PFSK-1 (cell line): ENCODE measurements at regions not wholly inside any gene's neighbourhood (a gene's known extent, or its start where the extent isn't known, plus 50 kb on each side); places are given as distances from the start of the nearest gene placed in this dataset.

Experiments
- FOXP2 ChIP-seq: optimal IDR thresholded peaks from 2 replicates; pipeline ENCODE3; 2011; ENCODE audit warnings: borderline replicate concordance, control low read depth, inconsistent platforms; ENCODE audit not compliant: insufficient read depth; ENCODE audit errors: extremely low read length, extremely low read depth
- POLR2AphosphoS5 ChIP-seq: IDR thresholded peaks from 2 replicates; pipeline ENCODE4 v1.6.1; 2012; ENCODE audit warnings: low read depth, mild to moderate bottlenecking, control low read depth, low read length, moderate library complexity
- REST ChIP-seq, 2 experiments: IDR thresholded peaks; 2 replicates each; pipeline versions ENCODE4 v1.6.1 to v1.8.0; 2011 to 2012; ENCODE audit warnings: low read depth in 2 of 2, low read length in 2 of 2, control low read depth in 1 of 2, inconsistent platforms in 1 of 2, mild to moderate bottlenecking in 1 of 2, moderate library complexity in 1 of 2; ENCODE audit not compliant: insufficient read depth in 1 of 2
- SIN3A ChIP-seq: IDR thresholded peaks from 2 replicates; pipeline ENCODE4 v1.6.1; 2012; ENCODE audit warnings: mild to moderate bottlenecking, low read length, moderate library complexity, borderline replicate concordance; ENCODE audit not compliant: insufficient read depth
- TAF1 ChIP-seq: IDR thresholded peaks from 2 replicates; pipeline ENCODE4 v1.6.1; 2012; ENCODE audit warnings: low read length, control low read depth, borderline replicate concordance; ENCODE audit not compliant: insufficient read depth

GRCh38 chr14:49478784-49479183 is 107.4 kb downstream of the RPS29 start:
- no peak for TF ChIP-seq SIN3A
- TF ChIP-seq FOXP2, result no peak
- no peak for TF ChIP-seq TAF1
- no peak for TF ChIP-seq REST (IDR thresholded peaks at IDR 0.05; ENCODE audit: insufficient read depth in 1 of 2, low read depth in 2 of 2, low read length in 2 of 2)
- TF ChIP-seq POLR2AphosphoS5, result no peak

DNA sequence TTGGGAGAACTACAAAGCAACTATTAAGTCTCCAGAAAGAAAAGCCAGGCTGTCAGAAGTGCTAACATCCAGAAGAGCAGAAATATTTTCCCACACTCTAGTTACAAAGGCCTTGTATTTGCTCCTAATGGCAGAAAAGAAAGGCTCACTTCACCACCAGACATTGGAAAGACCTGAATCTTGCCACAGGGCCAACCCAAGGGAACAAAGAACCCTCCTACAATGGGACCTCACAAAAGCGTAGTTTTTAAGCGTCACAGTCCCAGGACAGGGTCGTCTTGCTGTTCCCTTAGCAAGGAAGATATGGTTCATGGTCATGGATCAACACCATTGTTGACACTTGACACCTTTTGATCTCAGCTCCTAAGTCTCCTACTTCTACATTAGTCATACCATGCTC is 119.1 kb downstream of the RPS29 start:
- TF ChIP-seq TAF1 (no peak), POLR2AphosphoS5 (no peak), FOXP2 (no peak), SIN3A (no peak), REST (IDR thresholded peaks at IDR 0.05; ENCODE audit: insufficient read depth in 1 of 2, low read depth in 2 of 2, low read length in 2 of 2) (no peak)

DNA sequence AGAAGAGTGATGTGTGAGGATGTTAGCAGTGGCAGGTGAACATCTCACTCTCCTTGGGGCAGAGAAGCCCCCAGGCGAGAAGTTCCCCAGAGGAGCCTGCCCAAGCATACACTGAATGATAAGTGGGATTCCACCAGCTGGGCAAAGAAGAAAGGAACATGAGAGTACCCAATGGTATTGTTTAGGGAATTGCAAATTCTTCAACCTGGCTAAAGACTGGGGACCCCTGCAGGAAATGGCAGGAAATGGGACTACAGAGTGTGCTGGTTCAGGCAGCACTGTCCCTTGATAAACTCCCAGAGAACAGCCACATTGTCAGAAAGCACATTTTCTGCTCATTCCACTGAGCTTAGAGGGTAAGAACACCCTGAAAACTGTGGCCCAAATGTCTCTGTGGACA is 121.3 kb downstream of the RPS29 start:
- TF ChIP-seq TAF1 (no peak), REST (IDR thresholded peaks at IDR 0.05; ENCODE audit: insufficient read depth in 1 of 2, low read depth in 2 of 2, low read length in 2 of 2) (no peak), SIN3A (no peak), FOXP2 (no peak), POLR2AphosphoS5 (no peak)

DNA sequence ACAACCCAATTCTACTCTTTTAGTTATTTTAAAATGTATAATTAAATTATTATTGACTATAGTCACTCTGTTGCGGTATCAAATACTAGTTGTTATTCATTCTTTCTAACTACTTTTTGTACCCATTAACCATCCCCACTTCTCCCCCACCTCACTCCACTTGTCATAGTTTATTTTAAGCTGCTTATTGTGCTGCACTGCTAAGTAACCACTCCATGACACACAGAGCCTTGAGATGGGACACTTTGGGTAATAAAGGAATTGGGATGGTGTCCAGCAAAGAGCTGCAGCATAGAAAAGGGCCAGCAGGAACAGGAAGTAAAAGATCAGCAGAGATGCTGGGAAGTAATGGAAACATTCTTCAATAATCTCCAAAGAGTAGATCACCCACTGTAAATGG is 123.0 kb downstream of the RPS29 start:
- TF ChIP-seq POLR2AphosphoS5, result no peak
- TF ChIP-seq TAF1, result no peak
- TF ChIP-seq SIN3A, result no peak

DNA sequence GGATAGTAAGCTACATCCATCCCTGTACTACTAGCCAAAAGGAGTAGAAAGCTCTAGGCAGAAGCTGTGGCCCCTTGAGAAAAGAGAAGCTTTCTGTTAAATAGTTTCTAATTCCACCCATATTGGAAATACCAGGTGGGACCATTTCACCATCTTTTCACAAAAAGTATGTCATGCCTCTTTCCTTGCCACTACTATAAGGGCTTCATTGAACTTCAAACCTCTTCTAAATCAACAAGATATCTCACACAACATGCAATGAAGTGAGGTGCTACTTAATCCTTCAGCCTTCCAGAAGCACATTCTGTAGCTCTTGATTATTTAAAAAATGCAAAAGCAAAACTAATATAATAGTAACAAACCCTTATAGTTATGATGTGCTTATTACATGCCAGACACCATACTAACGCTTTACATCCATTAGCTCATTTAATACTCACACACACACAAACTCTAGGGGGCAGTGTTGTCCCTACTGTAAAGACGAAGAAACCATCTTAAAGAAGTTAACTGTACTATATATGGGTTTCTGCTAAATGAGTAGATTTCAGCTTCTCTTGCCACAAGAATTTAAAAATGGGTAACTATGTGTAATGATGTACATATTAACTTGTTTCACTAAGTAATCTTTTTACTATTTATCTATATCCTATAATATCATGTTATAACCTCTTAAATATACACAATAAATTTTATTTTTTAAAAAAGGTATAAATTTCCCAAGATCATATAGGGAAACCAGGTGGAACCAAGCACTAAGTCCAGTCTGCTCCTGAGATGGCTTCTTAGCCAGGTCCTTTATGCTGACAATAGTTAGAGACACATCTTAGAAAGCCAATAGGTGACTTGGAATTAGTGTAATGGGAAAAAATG is 124.4 kb downstream of the RPS29 start:
- TF ChIP-seq POLR2AphosphoS5 (no peak), REST (IDR thresholded peaks at IDR 0.05; ENCODE audit: insufficient read depth in 1 of 2, low read depth in 2 of 2, low read length in 2 of 2) (no peak), SIN3A (no peak), FOXP2 (no peak), TAF1 (no peak)
